Tibial nerve (tissue), 4 donors: ENCODE measurements at regions not wholly inside any gene's neighbourhood (a gene's known extent, or its start where the extent isn't known, plus 50 kb on each side); places are given as distances from the start of the nearest gene placed in this dataset.
"Not testable (repeated sequence)": the region's sequence is repeated elsewhere in the genome, so short reads cannot be mapped to it uniquely, and the experiment has no call there.

Experiments
- DNase-seq, 2 donors: peaks; one replicate each; pipeline ENCODE4 v3.0.0-alpha.2; 2019; ENCODE audit warnings: low spot score in 2 of 2
- H3K27ac ChIP-seq, 4 donors: fragments of 200-600 bp; sonication (generic) in 3 of 4; one replicate each; pipeline ENCODE4 v1.5.1; 2017 to 2019; ENCODE audit warnings: mild to moderate bottlenecking in 1 of 4
- H3K27me3 ChIP-seq, 2 donors: fragments of 200-600 bp; sonication (generic) in 1 of 2; one replicate each; pipeline versions ENCODE4 v1.5.1 to v1.6.0; 2017 to 2019
- H3K36me3 ChIP-seq, 3 donors: fragments of 200-600 bp; sonication (generic); one replicate each; pipeline ENCODE4 v1.5.1; 2018 to 2019
- H3K4me1 ChIP-seq, 4 donors: fragments of 200-600 bp; sonication (generic) in 3 of 4; one replicate each; pipeline ENCODE4 v1.5.1; 2017 to 2019
- H3K4me3 ChIP-seq, 4 donors: fragments of 200-600 bp; sonication (generic) in 3 of 4; one replicate each; pipeline ENCODE4 v1.5.1; 2017 to 2019; ENCODE audit warnings: mild to moderate bottlenecking in 1 of 4, moderate library complexity in 1 of 4
- H3K9me3 ChIP-seq, 4 donors: fragments of 200-600 bp; sonication (generic) in 3 of 4; one replicate each; pipeline ENCODE4 v1.5.1; 2017 to 2019
- EP300 ChIP-seq, 2 donors: sonication (generic); formaldehyde crosslinking; IDR thresholded peaks; one replicate each; pipeline ENCODE4 v1.6.1; 2017; ENCODE audit warnings: antibody characterized with exemption in 2 of 2, mild to moderate bottlenecking in 1 of 2
- POLR2A ChIP-seq, 2 donors: fragments of 450-650 bp; IDR thresholded peaks; one replicate each; pipeline ENCODE4 v1.6.1; 2017; ENCODE audit warnings: antibody characterized with exemption in 2 of 2, mild to moderate bottlenecking in 2 of 2, moderate library complexity in 2 of 2
- WGBS, 2 donors: methylation state at CpG; one replicate each; pipeline ENCODE4 v1.1.5; 2018; 5-methylcytosine and 5-hydroxymethylcytosine counted together
- TF ChIP-seq, protein P1 (sequence below), 5 experiments: fragments of 200-600 bp in 3 of 5; fragments of 450-650 bp in 2 of 5; sonication (generic) in 3 of 5; IDR thresholded peaks; one replicate each; pipeline ENCODE4 v1.5.1; 2016 to 2019; ENCODE audit warnings: antibody characterized with exemption in 5 of 5, mild to moderate bottlenecking in 3 of 5, moderate library complexity in 2 of 5

DNA sequence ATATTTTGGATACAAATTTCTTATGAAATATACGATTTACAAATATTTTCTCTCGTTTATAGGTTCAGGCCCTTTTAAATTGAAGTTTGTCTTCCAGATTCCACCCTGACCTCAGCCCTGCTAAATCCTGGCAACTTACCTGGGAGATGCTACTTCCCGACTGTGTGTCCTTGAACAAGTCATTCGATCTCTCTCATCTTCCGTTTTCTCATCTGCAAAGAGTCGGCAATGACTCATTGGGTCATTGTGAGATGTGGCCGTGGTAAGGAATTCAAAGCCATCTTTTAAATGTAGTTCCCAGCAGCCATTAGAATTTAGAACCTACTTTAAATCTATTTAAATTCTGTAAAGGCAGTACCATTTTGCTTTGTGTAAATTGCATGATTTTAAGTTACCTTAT is 72.5 kb downstream of the LHX2 start:
- WGBS, 2 donors: 82 to 86% methylated on average over 7 of the region's 7 CpGs
- no peaks in the 10 kb centered on the region for H3K4me1 ChIP-seq
- TF ChIP-seq EP300 (IDR thresholded peaks at IDR 0.05) (no peak), POLR2A (IDR thresholded peaks at IDR 0.05) (no peak)
- TF ChIP-seq, protein P1, sequence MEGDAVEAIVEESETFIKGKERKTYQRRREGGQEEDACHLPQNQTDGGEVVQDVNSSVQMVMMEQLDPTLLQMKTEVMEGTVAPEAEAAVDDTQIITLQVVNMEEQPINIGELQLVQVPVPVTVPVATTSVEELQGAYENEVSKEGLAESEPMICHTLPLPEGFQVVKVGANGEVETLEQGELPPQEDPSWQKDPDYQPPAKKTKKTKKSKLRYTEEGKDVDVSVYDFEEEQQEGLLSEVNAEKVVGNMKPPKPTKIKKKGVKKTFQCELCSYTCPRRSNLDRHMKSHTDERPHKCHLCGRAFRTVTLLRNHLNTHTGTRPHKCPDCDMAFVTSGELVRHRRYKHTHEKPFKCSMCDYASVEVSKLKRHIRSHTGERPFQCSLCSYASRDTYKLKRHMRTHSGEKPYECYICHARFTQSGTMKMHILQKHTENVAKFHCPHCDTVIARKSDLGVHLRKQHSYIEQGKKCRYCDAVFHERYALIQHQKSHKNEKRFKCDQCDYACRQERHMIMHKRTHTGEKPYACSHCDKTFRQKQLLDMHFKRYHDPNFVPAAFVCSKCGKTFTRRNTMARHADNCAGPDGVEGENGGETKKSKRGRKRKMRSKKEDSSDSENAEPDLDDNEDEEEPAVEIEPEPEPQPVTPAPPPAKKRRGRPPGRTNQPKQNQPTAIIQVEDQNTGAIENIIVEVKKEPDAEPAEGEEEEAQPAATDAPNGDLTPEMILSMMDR (IDR thresholded peaks at IDR 0.05): no peak

DNA sequence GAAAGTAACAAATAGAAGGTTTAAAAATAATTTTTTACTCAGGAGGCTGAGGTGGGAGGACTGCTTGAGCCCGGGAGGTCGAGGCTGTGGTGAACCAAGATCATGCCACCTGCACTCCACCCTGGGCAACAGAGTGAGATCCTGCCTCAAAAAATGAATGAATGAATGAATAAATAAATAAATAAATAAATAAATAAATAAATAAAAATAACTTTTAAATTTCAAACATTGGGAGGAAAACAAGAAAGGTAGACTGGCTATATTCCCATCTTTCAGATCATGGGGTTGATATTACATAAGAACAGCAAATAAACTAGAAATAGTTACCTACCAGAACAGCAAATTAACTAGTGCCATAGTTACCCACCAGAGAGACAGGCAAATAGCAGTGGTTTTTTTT is 75.7 kb downstream of the LHX2 start:
- WGBS, 2 donors: 95 to 100% methylated on average over 2 of the region's 2 CpGs

More for the DNA sequence above, 72.5 kb downstream of the LHX2 start:
- H3K36me3 ChIP-seq: no peaks in the 10 kb centered on the region
- no peak overlapping the region for H3K4me3 ChIP-seq
- no peak for DNase-seq
- no peaks in the 10 kb centered on the region for H3K27me3 ChIP-seq
- H3K27ac ChIP-seq: no peak overlapping the region
- peaks cover 0 to 38% (median 2%) of the 10 kb centered on the region in 4 donors for H3K9me3 ChIP-seq

DNA sequence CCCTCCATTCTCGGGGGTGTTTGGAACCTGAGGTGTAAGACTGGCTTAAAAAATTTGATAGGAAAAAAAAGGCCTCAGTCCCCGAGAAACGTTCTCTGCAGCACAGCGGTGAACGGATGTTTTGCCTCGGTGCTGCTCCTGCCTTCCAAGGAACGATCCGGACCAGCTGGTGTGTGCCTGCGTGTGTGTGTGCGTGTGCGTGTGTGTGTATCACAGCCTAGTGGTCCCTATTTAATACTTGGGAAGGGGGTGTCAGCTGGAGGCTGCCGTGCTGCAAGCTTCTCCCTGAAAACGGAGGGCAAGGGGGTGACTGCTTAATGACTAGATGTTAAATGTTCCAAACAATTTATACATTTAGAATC is 76.9 kb downstream of the LHX2 start:
- Histone ChIP-seq H3K36me3 (no peaks in the 10 kb centered on the region), H3K4me3 (no peak overlapping the region), H3K9me3 (peaks cover 0 to 44% (median 2%) of the 10 kb centered on the region in 4 donors), H3K27ac (no peak overlapping the region), H3K27me3 (no peaks in the 10 kb centered on the region), H3K4me1 (no peaks in the 10 kb centered on the region)
- 66 to 69% methylated on average over 13 of the region's 13 CpGs for WGBS, 2 donors
- DNase-seq: no peak
- TF ChIP-seq POLR2A (IDR thresholded peaks at IDR 0.05) (no peak), EP300 (IDR thresholded peaks at IDR 0.05) (no peak)
- TF ChIP-seq, protein P1 (IDR thresholded peaks at IDR 0.05): no peak

More for the DNA sequence above, 75.7 kb downstream of the LHX2 start:
- DNase-seq: no peak
- H3K27ac ChIP-seq: no peak overlapping the region
- no peaks in the 10 kb centered on the region for H3K4me1 ChIP-seq
- no peak overlapping the region for H3K4me3 ChIP-seq
- H3K36me3 ChIP-seq: no peaks in the 10 kb centered on the region
- H3K27me3 ChIP-seq: no peaks in the 10 kb centered on the region
- TF ChIP-seq, protein P1 (IDR thresholded peaks at IDR 0.05): no peak
- TF ChIP-seq EP300 (IDR thresholded peaks at IDR 0.05): no peak
- no peak for TF ChIP-seq POLR2A (IDR thresholded peaks at IDR 0.05)
- H3K9me3 ChIP-seq: peaks cover 0 to 44% (median 2%) of the 10 kb centered on the region in 4 donors

DNA sequence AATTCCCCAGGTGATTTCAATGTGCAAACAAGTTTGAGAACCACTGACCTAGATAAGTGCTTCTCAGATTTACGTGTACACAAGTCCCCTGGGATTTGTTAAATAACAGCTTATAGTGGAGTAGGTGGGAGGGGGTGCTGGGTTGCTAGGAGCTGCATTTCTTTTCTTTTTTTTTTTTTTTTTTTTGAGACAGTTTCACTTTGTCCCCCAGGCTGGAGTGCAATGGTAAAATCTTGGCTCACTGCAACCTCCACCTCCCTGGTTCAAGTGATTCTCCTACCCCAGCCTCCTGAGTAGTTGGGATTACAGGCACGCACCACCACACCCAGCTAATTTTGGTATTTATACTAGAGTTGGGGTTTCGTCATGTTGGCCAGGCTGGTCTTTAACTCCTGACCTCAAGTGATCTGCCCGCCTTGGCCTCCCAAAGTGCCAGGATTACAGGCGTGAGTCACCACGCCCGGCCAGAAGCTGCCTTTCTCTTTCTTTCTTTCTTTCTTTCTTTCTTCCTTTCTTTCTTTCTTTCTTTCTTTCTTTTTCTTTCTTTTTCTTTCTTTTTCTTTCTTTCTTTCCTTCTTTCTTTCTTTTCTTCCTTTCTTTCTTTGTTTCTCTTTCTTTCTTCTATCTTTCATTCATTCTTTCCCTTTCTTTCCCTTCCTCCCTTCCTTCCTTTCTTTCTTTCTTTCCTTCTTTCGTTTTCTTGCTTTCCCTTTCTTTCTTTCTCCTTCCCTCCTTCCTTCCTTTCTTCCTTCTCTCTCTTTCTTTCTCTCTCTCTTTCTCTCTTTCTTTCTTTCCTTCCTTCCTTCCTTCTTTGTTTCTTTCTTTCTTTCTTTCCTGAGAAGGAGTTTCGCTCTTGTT is 78.3 kb downstream of the LHX2 start:
- WGBS, 2 donors: 80 to 86% methylated on average over 9 of the region's 9 CpGs
- H3K27me3 ChIP-seq, H3K4me3 ChIP-seq, DNase-seq, H3K36me3 ChIP-seq, H3K4me1 ChIP-seq, H3K27ac ChIP-seq: not testable (repeated sequence)
- peaks cover 0 to 41% (median 2%) of the 10 kb centered on the region in 4 donors for H3K9me3 ChIP-seq

DNA sequence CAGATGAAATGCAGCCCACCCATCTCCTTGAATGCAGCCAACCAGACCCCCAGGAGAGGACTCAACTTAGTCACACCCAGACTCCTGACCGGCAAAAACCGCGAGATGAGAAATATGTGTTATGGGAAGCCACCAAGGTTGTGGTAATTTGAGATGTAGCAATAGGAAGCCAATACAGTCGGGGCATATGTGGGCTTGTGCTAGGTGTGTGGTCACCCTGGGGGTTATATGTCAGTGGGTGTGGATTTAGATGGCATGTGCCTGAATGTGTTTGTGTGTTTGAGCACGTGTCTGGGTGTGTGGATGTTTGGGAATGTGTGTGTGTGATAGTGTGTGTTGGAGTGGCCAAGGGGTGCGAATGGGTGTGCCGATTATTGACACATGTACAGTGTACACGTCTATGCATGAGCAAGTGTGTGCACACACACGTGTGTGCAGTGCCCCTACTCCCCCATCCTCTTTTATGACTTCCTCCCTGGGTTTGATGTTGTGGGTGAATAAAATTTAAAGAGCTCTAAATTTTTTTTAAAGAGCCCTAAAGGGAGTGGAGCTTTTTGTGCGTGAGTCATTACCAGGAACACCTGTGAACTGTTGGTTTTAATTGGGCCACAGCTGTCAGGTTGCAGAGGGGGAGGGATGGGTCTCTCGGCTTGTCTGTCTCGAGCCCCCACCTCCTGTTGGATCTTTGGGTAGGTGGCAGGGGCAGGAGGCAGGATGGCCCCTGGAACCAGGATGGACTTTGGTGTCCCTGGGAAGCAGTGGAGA is 86.8 kb downstream of the LHX2 start:
- DNase-seq: no peak
- TF ChIP-seq, protein P1 (IDR thresholded peaks at IDR 0.05): no peak
- no peak for TF ChIP-seq EP300 (IDR thresholded peaks at IDR 0.05)
- TF ChIP-seq POLR2A (IDR thresholded peaks at IDR 0.05): no peak
- peaks cover 0 to 13% of the 10 kb centered on the region in 2 donors for H3K27me3 ChIP-seq
- no peaks in the 10 kb centered on the region for H3K36me3 ChIP-seq
- H3K27ac ChIP-seq: no peak overlapping the region
- WGBS, 2 donors: 45 to 52% methylated on average over 12 of the region's 12 CpGs
- no peak overlapping the region for H3K4me3 ChIP-seq
- no peaks in the 10 kb centered on the region for H3K9me3 ChIP-seq
- no peaks in the 10 kb centered on the region for H3K4me1 ChIP-seq
